Parathyroid adenoma (tissue), 2 donors: ENCODE measurements at regions not wholly inside any gene's neighbourhood (a gene's known extent, or its start where the extent isn't known, plus 50 kb on each side); places are given as distances from the start of the nearest gene placed in this dataset.

ENCODE experiments used
- H2AFZ ChIP-seq: fragments of 300-600 bp; sonication (generic); one replicate; pipeline ENCODE4 v1.7.0; 2017; ENCODE audit warnings: antibody characterized with exemption, mild to moderate bottlenecking
- H3K27ac ChIP-seq: fragments of 300-600 bp; sonication (generic); one replicate; pipeline ENCODE4 v1.7.0; 2017
- H3K27me3 ChIP-seq: fragments of 300-600 bp; sonication (generic); one replicate; pipeline ENCODE4 v1.7.0; 2017; ENCODE audit warnings: low read length; ENCODE audit not compliant: control insufficient read depth, insufficient read depth
- H3K36me3 ChIP-seq: fragments of 300-600 bp; sonication (generic); one replicate; pipeline ENCODE4 v1.7.0; 2017; ENCODE audit warnings: low read length; ENCODE audit not compliant: control insufficient read depth, insufficient read depth
- H3K4me1 ChIP-seq: fragments of 300-600 bp; sonication (generic); one replicate; pipeline ENCODE4 v1.7.0; 2017; ENCODE audit warnings: control low read depth
- H3K4me2 ChIP-seq: fragments of 300-600 bp; sonication (generic); one replicate; pipeline ENCODE4 v1.7.0; 2017; ENCODE audit warnings: low read length
- H3K4me3 ChIP-seq: fragments of 300-600 bp; sonication (generic); one replicate; pipeline ENCODE4 v1.7.0; 2017; ENCODE audit warnings: low read depth, low read length
- H3K79me2 ChIP-seq: fragments of 300-600 bp; sonication (generic); one replicate; pipeline ENCODE4 v1.7.0; 2017; ENCODE audit warnings: control low read depth
- H3K9ac ChIP-seq: fragments of 300-600 bp; sonication (generic); one replicate; pipeline ENCODE4 v1.7.0; 2017; ENCODE audit warnings: mild to moderate bottlenecking
- H3K9me3 ChIP-seq: fragments of 300-600 bp; sonication (generic); one replicate; pipeline ENCODE4 v1.7.0; 2017; ENCODE audit warnings: low read length; ENCODE audit not compliant: control insufficient read depth
- CTCF ChIP-seq: fragments of 300-600 bp; sonication (generic); IDR thresholded peaks from one replicate; pipeline ENCODE4 v1.7.0; 2017; ENCODE audit warnings: antibody characterized with exemption, mild to moderate bottlenecking
- donor health status: primary hyperparathyroidism.

GRCh38 chr14:65943150-65943549, 530.6 kb downstream of the FUT8 start:
- no peak for TF ChIP-seq CTCF
- Histone ChIP-seq H3K4me3 (no peak overlapping the region), H3K4me1 (no peaks in the 10 kb centered on the region)

DNA sequence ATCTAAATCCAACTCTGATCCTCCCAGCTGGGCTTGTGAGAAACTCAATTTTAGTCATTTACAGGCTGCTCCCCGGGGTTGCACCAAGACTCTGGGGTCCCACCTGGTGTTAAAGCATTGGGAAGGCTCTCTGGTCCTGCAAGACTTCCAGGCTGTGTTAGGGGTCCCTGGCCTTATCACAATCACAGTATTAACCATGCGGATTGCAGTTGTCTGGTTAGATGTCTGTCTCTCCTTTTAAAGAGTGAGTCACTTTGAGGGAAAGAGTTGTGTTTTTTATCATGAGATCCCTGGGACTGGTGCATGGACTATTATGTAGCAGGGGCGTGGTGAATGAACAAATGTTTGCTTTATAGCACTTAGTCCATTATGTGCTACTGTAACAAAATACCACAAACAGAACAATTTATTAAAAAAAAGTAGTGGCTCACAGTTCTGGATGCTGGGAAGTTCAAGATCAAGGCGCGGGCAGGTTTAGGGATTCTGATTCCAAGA, 531.4 kb downstream of the FUT8 start:
- Histone ChIP-seq H3K9ac (no peak overlapping the region), H3K27ac (no peak overlapping the region), H3K9me3 (no peaks in the 10 kb centered on the region), H3K4me3 (no peak overlapping the region), H3K4me2 (no peak overlapping the region), H3K36me3 (no peaks in the 10 kb centered on the region), H3K79me2 (no peaks in the 10 kb centered on the region), H3K4me1 (no peaks in the 10 kb centered on the region), H3K27me3 (no peaks in the 10 kb centered on the region), H2AFZ (no peak overlapping the region)
- no peak for TF ChIP-seq CTCF

More at GRCh38 chr14:65943150-65943549, 530.6 kb downstream of the FUT8 start:
- Histone ChIP-seq H3K4me2 (no peak overlapping the region), H3K9ac (no peak overlapping the region), H3K36me3 (no peaks in the 10 kb centered on the region), H3K9me3 (no peaks in the 10 kb centered on the region), H2AFZ (no peak overlapping the region), H3K27ac (no peak overlapping the region), H3K27me3 (no peaks in the 10 kb centered on the region), H3K79me2 (no peaks in the 10 kb centered on the region)

DNA sequence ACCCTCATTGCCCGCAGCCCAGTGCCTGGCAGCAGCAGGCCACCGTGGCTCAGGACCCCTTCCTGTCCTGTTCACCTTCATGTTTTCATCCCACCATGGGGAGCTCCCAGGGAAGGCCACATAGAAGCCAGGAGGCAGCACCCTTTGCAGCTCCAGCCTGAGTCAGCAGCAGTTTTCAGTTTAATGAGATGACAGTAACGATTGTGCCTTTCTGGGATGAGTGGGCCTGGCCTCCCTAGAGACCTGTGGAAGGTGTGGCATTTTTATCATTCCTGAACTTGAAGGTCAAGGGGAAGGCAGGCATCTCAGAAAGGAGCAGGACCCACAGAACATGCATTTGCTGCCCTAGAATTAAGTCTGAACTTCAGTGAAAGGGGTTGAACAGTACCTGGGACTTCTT, 532.8 kb downstream of the FUT8 start:
- TF ChIP-seq CTCF = no peak
- Histone ChIP-seq H3K36me3 (no peaks in the 10 kb centered on the region), H3K27ac (no peak overlapping the region), H3K9me3 (no peaks in the 10 kb centered on the region), H2AFZ (no peak overlapping the region), H3K4me2 (no peak overlapping the region), H3K9ac (no peak overlapping the region), H3K79me2 (no peaks in the 10 kb centered on the region), H3K27me3 (no peaks in the 10 kb centered on the region), H3K4me3 (no peak overlapping the region), H3K4me1 (no peaks in the 10 kb centered on the region)

DNA sequence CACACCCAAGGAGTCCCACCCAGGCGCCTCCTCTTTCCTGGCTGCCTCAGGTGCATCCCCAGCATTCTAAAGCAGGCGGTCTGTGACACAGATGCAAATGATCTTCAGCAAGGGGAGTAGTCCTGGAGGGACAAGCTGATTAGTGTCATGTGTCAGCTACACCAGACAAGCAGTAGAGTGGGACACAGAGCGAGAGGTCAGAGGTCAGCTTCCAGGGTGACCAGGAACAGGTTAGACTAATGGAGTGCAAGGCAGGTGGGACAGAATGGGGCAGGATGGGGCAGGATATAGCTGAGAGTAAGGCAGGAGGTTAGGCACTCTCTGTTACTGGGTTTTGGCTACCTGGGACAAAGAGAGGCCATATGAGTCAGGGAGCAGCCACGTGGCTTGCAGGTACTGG, 534.0 kb downstream of the FUT8 start:
- Histone ChIP-seq H3K27ac (no peak overlapping the region), H3K4me2 (no peak overlapping the region), H3K79me2 (no peaks in the 10 kb centered on the region), H3K36me3 (no peaks in the 10 kb centered on the region), H3K27me3 (no peaks in the 10 kb centered on the region), H3K4me1 (no peaks in the 10 kb centered on the region), H2AFZ (no peak overlapping the region), H3K9ac (no peak overlapping the region), H3K9me3 (no peaks in the 10 kb centered on the region), H3K4me3 (no peak overlapping the region)
- no peak for TF ChIP-seq CTCF

- no peaks in the 10 kb centered on the region for H3K4me1 ChIP-seq
- H3K9me3 ChIP-seq = no peaks in the 10 kb centered on the region
- H3K27me3 ChIP-seq = no peaks in the 10 kb centered on the region
- no peak overlapping the region for H3K4me2 ChIP-seq
- no peak overlapping the region for H3K9ac ChIP-seq
- TF ChIP-seq CTCF = no peak
- H3K27ac ChIP-seq = no peak overlapping the region
- H2AFZ ChIP-seq = no peak overlapping the region
- no peaks in the 10 kb centered on the region for H3K79me2 ChIP-seq
- H3K4me3 ChIP-seq = no peak overlapping the region
- H3K36me3 ChIP-seq = no peaks in the 10 kb centered on the region
These were observed 535.8 kb downstream of the FUT8 start for GRCh38 chr14:65948302-65948701.
